ENCODE measurements at regions not wholly inside any gene's neighbourhood (a gene's known extent, or its start where the extent isn't known, plus 50 kb on each side); places are given as distances from the start of the nearest gene placed in this dataset.

DNA sequence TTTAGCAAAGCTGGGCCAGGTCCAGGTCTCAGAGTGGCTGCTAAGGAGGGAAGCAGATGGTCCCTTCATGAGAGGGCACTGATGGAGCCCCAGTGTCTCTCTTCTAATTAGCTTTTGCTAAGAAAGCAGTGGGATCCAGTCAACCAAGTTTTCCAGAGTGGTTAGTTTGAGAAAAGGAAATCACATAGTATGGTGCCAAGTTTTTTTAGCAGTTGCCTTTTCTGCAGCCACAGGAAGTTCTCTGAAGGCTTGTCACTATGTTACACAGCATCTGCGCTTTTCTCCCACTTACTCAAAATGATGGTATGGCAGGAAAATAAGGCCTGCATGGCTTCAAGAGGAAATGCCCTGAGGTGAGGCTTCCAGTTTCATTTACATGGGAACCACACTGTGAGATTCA, 331.5 kb upstream of the ZNF462 start:
- no peaks in the 10 kb centered on the region for H3K27me3 ChIP-seq
- no peak for DNase-seq
- ATAC-seq = no peak
- H3K36me3 ChIP-seq = no peaks in the 10 kb centered on the region
- no peak overlapping the region for H3K4me3 ChIP-seq
- 86 to 87% methylated on average over 1 of the region's 1 CpG for WGBS, 2 donors
- no peaks in the 10 kb centered on the region for H3K4me1 ChIP-seq
- intact Hi-C loops (cut with DNase I) = no loop called here
- H3K27ac ChIP-seq = no peak overlapping the region
- FAIRE-seq = no peak
- no peaks in the 10 kb centered on the region for H3K9me3 ChIP-seq
- TF ChIP-seq, protein P1, sequence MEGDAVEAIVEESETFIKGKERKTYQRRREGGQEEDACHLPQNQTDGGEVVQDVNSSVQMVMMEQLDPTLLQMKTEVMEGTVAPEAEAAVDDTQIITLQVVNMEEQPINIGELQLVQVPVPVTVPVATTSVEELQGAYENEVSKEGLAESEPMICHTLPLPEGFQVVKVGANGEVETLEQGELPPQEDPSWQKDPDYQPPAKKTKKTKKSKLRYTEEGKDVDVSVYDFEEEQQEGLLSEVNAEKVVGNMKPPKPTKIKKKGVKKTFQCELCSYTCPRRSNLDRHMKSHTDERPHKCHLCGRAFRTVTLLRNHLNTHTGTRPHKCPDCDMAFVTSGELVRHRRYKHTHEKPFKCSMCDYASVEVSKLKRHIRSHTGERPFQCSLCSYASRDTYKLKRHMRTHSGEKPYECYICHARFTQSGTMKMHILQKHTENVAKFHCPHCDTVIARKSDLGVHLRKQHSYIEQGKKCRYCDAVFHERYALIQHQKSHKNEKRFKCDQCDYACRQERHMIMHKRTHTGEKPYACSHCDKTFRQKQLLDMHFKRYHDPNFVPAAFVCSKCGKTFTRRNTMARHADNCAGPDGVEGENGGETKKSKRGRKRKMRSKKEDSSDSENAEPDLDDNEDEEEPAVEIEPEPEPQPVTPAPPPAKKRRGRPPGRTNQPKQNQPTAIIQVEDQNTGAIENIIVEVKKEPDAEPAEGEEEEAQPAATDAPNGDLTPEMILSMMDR (IDR thresholded peaks at IDR 0.05) = no peak

DNA sequence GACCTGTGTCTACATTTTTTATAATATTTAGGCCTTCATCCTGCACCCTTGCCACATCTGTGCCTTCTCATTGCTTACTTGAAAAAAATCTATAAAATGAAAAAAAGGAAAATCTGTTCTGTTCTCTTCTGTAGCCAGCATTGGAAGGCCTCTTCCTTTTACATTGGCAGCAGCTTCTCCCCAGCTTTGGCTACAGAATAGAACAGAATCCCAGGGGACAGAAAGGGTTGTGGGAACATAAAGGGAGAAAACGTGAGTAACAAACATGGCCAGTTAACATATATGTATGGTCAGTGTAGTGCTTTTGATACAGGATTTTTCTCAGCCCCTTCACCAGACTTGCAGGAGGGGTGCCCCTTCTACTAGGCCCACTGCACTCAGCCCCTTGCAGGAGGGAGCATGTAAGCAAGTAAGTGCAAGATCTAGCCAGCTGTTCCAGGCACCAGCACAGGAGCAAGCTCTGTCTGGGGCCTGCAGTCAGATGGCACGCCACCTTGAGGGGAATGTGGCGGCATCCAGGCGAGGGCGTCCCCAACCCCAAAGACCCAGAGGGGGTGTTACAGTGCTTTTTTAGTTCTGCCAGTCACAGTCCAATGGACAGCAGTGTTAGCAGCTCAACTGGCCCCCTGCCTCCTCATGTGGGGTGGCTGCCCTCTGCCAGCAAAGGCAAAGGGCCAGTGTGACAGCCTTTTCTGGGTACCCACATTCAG, 330.5 kb upstream of the ZNF462 start:
- no peak for FAIRE-seq

DNA sequence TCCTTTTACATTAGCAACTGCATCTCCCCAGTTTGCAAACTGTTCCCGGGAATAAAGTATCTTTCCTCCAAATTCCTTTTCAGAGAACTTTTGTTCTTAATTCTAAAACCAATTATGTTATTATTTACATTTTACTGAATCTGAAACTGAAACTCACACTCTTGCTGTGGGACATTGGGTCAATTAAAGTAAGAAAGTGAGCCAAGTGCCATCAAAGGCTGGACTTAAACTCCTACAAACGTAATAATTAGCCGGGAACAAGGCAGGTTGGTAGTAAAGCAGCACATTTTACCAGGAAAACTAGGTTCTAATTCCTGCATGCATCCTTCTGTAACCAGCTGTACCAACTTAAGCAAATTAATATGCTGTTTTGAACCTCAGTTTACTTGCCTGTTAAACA, 328.2 kb upstream of the ZNF462 start:
- no peak for FAIRE-seq
- Histone ChIP-seq H3K36me3 (no peaks in the 10 kb centered on the region), H3K9me3 (no peaks in the 10 kb centered on the region), H3K4me3 (no peak overlapping the region), H3K4me1 (no peaks in the 10 kb centered on the region), H3K27me3 (no peaks in the 10 kb centered on the region), H3K27ac (no peak overlapping the region)
- intact Hi-C loops (cut with DNase I) = no loop called here
- no peak for ATAC-seq
- DNase-seq = no peak
- 56% methylated on average over 3 of the region's 3 CpGs for WGBS, 2 donors
- TF ChIP-seq, protein P1 (IDR thresholded peaks at IDR 0.05) = no peak

More for the DNA sequence above, 330.5 kb upstream of the ZNF462 start:
- peak in 1 of 6 donors; percentile 3 for DNase-seq
- Histone ChIP-seq H3K4me1 (no peaks in the 10 kb centered on the region), H3K4me3 (no peak overlapping the region), H3K27me3 (no peaks in the 10 kb centered on the region), H3K27ac (no peak overlapping the region), H3K9me3 (no peaks in the 10 kb centered on the region), H3K36me3 (no peaks in the 10 kb centered on the region)
- TF ChIP-seq, protein P1 (IDR thresholded peaks at IDR 0.05) = no peak
- 82 to 89% methylated on average over 5 of the region's 5 CpGs for WGBS, 2 donors
- no peak for ATAC-seq
- intact Hi-C loops (cut with DNase I) = no loop called here

DNA sequence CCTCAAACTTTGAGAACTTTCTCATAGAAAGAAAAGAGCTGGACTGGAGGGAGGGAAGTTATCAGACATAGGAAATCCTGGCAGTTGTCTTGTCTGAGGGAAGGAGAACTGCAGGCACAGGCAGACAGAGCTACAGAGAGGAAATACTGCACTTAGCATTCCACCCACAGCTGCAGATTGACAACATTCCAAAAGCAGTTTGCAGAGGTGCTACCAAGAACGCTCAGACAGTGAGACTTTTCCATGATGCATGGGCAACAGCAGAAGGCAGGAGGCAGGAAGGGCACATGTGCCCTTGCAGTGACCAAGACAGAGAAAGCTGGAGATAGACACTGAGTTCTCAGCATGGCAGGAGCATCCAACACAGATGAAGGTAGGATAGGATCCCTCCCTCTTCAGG, 327.5 kb upstream of the ZNF462 start:
- FAIRE-seq (no peak), DNase-seq (no peak), ATAC-seq (no peak)
- Histone ChIP-seq H3K9me3 (no peaks in the 10 kb centered on the region), H3K4me3 (no peak overlapping the region), H3K27ac (no peak overlapping the region), H3K27me3 (no peaks in the 10 kb centered on the region), H3K36me3 (no peaks in the 10 kb centered on the region), H3K4me1 (no peaks in the 10 kb centered on the region)
- 0 to 3% methylated on average over 1 of the region's 1 CpG for WGBS, 2 donors
- intact Hi-C loops (cut with DNase I) = no loop called here
- TF ChIP-seq, protein P1 (IDR thresholded peaks at IDR 0.05) = no peak

DNA sequence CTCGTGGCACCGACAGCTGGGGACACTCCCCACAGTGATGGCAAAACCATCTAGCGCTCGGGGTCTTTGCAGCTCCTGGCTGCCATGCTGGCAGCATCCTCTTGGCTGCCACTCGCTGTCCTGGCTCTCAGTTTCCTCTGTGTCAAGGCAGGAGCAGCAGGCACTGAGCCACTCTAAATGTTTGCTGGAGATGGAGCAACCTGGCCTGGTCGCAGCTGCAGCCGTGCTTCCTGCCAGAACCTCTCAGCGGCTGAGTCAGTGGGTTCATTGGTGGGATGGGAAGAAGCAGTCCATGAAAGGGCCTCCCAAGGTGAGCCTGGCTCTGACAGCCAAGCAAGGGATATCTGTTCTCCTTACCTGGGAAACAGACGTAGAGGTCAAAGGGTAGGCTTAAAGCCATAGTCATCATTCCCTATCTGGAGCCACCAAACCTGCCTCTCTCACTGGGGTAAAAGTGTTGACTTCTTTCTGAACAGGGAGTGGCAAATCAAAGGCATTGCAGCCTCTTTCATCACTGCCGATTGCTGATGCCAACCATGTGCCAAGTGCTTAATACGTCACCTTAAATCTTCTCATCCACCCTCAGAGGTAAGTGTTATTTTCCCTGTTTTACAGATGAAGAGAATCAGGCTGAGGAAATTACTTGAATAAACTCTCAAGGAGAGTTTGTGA, 304.8 kb upstream of the ZNF462 start:
- intact Hi-C loops (cut with DNase I) = no loop called here
- Histone ChIP-seq H3K27me3 (no peaks in the 10 kb centered on the region), H3K27ac (no peak overlapping the region), H3K9me3 (no peaks in the 10 kb centered on the region), H3K36me3 (no peaks in the 10 kb centered on the region), H3K4me3 (no peak overlapping the region), H3K4me1 (no peaks in the 10 kb centered on the region)
- TF ChIP-seq, protein P1 (IDR thresholded peaks at IDR 0.05) = no peak
- no peak for ATAC-seq
- no peak for DNase-seq
- 71% methylated on average over 11 of the region's 11 CpGs for WGBS, 2 donors
- no peak for FAIRE-seq
